NCI-H2196 (cell line): ENCODE measurements at regions not wholly inside any gene's neighbourhood (a gene's known extent, or its start where the extent isn't known, plus 50 kb on each side); places are given as distances from the start of the nearest gene placed in this dataset.

ENCODE experiments used
- DNase-seq: peaks from one replicate; lab custom pipeline; 2025; ENCODE audit not compliant: unreplicated experiment; lab: John Stamatoyannopoulos, UW

- DNase-seq: no peak
Observed at GRCh38 chr1:36583980-36584782, 101.5 kb upstream of the CSF3R start.

- DNase-seq: no peak
Observed at GRCh38 chr1:36583080-36583479, 100.4 kb upstream of the CSF3R start.

DNA sequence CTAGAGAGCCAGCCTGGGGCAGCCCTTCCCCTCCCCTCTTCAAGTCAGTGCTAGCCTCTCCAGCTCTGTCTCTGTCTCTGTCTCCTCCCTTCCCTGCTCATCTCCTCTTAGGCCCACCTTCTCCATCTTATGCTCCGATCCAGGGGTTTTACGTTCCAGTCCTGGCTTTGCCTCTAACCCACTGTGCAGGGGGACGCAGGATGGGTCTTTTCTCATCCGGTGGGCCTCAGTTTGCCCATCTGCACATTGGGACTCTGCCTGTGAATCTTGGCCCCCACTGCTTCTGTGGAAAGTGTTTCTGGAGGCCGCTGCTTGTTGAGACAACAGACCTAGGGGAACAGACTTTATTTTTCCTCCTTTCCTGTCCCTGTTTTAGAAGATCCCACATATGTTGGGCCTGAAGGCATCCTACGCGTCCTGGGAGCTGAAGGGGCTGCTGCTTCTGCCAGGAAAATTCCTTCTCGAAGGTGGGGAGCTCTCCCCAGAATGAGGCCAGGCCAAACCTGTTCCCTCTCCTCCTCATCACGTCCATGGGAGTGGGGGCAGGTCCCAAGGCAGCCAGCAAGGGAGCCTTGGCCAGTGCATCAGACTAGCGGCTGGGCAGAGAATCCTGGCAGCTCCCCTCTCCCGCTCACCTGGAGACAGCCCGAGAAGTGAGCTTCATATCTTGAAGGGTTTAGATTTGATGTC is 99.5 kb upstream of the CSF3R start:
- DNase-seq: no peak

- DNase-seq: no peak
Observed at GRCh38 chr1:36580524-36580923, 97.8 kb upstream of the CSF3R start.

GRCh38 chr1:36579039-36579438 is 96.3 kb upstream of the CSF3R start:
- no peak for DNase-seq

DNA sequence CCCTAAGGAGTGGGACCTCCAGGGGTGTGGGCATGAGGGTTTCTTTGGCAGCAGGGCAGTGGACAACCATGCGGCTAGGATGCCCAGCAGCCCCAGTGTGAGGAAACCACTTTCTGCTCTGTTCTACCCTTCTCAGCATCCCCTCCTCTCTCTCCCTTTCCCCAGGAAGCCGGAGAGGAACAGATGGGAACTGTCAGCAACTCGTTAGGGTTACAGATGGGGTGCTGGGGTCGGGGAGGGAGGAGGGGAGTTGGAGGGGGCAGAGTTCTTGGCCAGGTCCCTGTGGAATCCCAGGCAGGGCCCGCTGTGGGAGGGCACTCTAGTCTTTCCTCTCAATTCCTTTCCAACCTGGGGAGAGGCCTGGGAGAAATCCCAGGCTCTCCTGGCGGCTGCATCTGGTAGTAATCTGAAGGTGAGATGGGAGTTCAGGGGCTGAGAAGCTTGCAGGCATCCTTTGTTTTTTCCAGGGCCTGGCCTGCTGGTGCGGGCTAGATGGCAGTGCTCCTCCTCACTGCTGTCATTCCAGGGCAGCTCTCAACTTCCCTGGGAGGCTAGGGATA is 93.9 kb upstream of the CSF3R start:
- DNase-seq: no peak

- DNase-seq: peak; percentile 76
Observed at GRCh38 chr1:36576118-36576517, 93.4 kb upstream of the CSF3R start.

GRCh38 chr1:36573445-36573844 is 90.7 kb upstream of the CSF3R start:
- no peak for DNase-seq

- DNase-seq: no peak
Observed at GRCh38 chr1:36572906-36573305, 90.2 kb upstream of the CSF3R start.

DNA sequence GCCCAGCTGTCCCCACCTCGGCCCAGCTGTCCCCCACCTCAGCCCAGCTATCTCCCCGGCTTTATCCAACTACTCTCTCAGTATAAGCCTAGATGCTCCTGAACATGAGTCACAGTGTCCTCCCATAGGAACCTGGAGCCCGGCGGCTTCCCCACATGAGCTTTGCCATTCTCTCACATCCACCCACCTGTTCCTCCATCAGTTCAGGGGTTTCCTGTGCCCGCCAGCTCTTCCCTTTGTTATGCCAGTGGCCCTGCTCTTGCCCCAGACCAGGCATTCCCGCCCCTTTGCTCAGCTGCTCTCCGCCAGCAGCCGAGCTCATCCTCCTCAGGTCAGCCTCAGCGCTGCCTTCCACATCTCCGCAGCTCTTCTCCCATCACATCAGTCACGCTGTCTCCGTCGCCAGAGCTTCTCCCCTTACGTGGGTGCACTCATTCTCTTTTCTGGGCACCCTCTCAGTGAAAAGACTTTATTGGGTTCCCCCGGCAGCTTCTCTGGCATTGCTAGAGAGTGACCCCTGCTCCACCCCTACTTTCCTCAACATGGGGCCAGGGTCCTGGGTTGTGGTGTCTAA is 89.5 kb upstream of the CSF3R start:
- no peak for DNase-seq

DNA sequence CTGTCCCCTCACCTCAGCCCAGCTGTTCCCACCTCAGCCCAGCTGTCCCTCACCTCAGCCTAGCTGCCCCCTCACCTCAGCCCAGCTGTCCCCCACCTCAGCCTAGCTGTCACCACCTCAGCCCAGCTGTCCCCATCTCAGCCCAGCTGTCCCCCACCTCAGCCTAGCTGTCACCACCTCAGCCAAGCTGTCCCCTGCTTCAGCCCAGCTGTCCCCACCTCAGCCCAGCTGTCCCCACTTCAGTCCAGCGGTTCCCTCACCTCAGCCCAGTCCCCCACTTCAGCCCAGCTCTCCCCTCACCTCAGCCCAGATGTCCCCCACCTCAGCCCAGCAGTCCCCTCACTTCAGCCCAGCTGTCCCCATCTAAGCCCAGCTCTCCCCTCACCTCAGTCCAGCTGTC is 88.4 kb upstream of the CSF3R start:
- no peak for DNase-seq

DNA sequence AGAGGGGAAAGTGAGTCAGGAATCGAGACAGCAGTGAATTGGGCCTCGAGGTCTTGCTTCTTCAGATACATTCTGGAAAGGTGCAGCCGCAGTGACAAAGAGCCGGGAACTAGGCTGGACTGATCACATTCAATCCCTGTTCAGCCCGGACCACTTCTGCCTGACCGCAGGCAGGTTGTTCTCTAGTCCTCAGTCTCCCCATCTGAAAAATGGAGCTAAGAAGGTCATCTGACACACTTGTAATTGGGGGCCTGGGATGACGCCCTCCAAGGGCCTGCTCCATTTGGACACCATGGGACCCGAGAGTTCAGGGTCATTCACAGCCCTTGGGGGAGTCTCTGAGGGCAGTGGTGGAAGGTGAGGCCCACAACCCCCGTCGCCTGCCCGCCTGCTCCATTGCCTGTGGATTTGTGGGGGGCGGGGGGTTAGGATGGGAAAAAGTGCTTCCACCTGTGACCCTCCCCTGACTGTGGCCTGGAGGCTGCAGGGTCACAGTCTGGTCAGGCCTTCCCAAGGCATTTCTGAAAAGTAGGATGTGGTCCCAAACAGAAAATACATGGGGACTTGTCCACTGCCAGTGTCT is 87.9 kb upstream of the CSF3R start:
- no peak for DNase-seq

DNA sequence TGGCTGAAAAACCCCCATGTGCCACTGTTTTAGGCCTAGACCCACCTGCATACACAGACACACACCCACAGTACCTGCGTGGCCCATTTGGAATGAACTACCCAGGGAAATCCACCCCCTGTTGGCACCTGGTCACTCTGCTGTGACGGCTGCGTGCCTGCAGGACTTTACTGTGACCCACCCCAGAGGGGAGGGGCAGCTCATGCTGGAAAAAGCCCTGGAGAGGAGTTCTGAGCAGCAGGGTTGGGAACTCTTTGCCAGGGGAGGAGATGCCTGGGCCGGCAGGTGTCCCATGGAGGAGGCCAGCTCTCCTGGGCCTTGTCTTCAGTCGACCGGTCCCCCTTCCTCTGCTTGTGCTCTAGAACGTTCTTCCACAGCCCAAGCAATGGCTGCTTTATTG is 87.3 kb upstream of the CSF3R start:
- DNase-seq: no peak

DNA sequence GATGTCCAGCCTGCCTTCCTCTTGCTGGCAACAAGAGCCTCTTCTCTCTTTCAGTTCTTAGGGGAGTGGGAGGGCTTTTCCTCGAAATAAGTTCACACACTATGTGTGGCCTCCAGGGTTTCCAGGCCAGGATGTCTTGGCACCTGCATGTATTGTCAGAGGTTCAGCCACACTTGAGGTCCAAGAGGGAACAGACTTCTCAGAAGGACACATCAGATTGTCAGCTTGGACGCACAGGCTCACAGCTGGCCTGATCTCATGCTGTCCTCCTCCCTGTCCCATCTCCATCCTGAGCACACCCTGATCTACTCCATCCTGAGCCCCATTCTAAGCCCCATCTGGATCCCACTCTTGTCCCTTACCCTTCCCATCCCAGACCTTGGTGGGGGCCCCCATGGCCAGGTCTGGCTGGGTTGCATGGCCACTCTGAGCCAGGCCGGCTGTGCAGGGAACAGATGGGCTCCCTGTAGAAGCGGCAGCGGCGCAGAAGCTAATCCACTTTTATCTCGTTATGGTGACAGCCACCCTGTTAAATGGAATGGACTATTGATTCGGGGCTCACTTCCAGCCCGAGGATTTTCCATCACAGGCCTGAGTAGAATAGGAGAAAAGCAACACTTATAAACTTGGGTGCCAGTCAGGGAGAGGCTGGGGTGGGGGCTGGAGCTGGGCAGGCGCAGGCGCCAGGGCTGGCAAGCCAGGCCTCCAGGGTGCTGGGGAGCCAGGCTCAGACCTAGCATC is 85.1 kb upstream of the CSF3R start:
- DNase-seq: no peak

- no peak for DNase-seq
Observed at GRCh38 chr1:36565576-36566501, 83.1 kb upstream of the CSF3R start.

DNA sequence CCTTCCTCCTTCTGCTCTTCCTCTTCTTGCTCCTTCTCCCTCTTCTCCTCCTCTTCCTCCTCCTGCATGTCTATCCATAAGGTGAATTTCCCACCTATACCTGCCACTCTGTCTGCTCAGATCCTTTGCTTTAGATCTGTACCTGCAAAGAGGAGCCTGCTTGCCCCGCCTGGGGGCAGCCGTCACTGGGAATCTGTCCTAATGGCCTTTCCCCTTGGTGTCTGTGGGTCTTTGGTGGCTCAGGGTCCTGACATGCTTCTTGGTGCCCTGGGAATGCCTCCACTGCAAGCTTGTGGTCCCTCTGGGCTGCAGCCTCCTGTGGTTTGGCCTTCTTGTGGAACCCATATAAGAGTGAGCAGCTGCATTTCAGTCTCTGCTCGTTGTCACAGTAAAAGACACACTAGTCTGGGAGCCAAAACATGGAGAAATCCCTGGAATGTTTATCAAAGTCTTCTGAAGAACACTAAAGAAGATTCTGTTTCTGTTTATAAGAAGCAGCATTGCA is 79.5 kb upstream of the CSF3R start:
- DNase-seq: no peak

DNA sequence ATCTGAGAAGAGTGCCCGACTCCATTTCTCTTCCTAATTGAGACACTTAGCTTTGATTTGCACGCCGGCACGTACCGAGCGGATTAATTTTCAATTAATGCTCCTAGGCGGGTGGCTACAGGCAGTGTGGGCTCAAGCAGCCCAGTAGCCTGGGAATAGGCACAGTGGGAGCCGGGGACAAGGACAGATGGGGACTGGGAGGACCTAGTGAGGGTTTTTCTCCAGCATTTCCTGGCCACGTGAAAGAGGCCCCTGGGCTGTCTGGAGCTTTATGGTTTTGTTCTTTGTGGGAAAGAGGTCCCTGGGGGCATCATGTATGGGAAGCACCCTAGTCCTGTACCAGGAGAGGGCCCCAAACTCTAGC is 78.6 kb upstream of the CSF3R start:
- no peak for DNase-seq

- DNase-seq: no peak
Observed at GRCh38 chr1:36560621-36561360, 78.1 kb upstream of the CSF3R start.

DNA sequence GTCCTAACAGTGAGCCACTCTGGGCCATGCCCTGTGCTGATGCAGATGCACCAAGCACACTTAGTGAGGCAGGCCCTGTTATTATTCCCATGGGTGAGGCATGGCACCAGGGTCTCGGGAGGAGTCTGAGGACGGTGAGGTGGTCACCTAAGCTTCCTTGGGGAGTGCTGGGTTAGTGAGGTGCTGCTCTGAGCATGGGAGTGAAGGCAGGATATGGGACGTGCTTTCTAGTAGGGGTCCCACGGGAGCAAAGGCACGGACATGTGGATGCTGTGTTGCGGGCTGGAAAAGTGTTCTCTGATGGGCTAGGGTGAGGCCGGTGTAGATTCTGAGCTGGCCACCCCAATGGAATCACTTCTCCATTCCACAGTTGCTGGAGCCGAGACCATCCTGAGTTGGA is 77.5 kb upstream of the CSF3R start:
- no peak for DNase-seq
